ENCODE measurements at regions not wholly inside any gene's neighbourhood (a gene's known extent, or its start where the extent isn't known, plus 50 kb on each side); places are given as distances from the start of the nearest gene placed in this dataset.

GRCh38 chr16:52235186-52235585 lies 311.8 kb downstream of the TOX3 start:
- H3K4me3 Mint-ChIP-seq = no peak overlapping the region

DNA sequence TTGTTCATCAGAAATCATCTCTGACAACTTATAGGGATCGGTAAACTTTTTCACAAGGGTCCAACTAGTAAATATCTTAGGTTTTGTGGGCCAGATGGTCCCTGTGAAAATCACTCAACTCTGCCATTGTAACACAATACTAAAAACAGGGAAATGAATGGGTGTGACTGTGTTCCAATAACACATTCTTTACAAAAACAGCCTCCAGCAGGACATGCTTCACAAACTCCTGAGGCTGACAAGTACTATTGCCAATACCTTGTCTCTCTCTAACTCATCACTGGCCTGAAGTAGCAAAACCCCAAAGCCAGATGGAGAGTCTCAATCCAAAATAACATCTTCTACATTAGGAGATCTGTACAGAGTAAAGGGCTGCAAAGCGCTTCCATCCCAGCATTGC lies 312.3 kb downstream of the TOX3 start:
- Mint-ChIP-seq H3K27me3 (no peaks in the 10 kb centered on the region), H3K9me3 (peaks cover 10% of the 10 kb centered on the region), H3K27ac (no peak overlapping the region), H3K4me3 (no peak overlapping the region), H3K4me1 (ENCODE audit: low read depth) (no peaks in the 10 kb centered on the region), H3K36me3 (ENCODE audit: low read depth) (no peaks in the 10 kb centered on the region)
- intact Hi-C loops (cut with micrococcal nuclease) = no loop called here

More at GRCh38 chr16:52235186-52235585, 311.8 kb downstream of the TOX3 start:
- Mint-ChIP-seq H3K9me3 (peaks cover 10% of the 10 kb centered on the region), H3K36me3 (ENCODE audit: low read depth) (no peaks in the 10 kb centered on the region), H3K27me3 (no peaks in the 10 kb centered on the region), H3K4me1 (ENCODE audit: low read depth) (no peaks in the 10 kb centered on the region), H3K27ac (no peak overlapping the region)
- intact Hi-C loops (cut with micrococcal nuclease) = no loop called here

GRCh38 chr16:52229471-52229870 lies 317.5 kb downstream of the TOX3 start:
- no peaks in the 10 kb centered on the region for H3K27me3 Mint-ChIP-seq
- no peak overlapping the region for H3K27ac Mint-ChIP-seq
- no peaks in the 10 kb centered on the region for H3K9me3 Mint-ChIP-seq
- H3K36me3 Mint-ChIP-seq (ENCODE audit: low read depth) = no peaks in the 10 kb centered on the region
- intact Hi-C loops (cut with micrococcal nuclease) = no loop called here
- H3K4me1 Mint-ChIP-seq (ENCODE audit: low read depth) = no peaks in the 10 kb centered on the region
- no peak overlapping the region for H3K4me3 Mint-ChIP-seq

GRCh38 chr16:52227851-52228250 lies 319.1 kb downstream of the TOX3 start:
- no peaks in the 10 kb centered on the region for H3K36me3 Mint-ChIP-seq (ENCODE audit: low read depth)
- H3K27me3 Mint-ChIP-seq = no peaks in the 10 kb centered on the region

GRCh38 chr16:52212841-52213240 lies 334.1 kb downstream of the TOX3 start:
- H3K27ac Mint-ChIP-seq = no peak overlapping the region
- H3K4me3 Mint-ChIP-seq = no peak overlapping the region
- H3K4me1 Mint-ChIP-seq (ENCODE audit: low read depth) = no peaks in the 10 kb centered on the region
- peaks cover 15% of the 10 kb centered on the region for H3K9me3 Mint-ChIP-seq
- no peaks in the 10 kb centered on the region for H3K36me3 Mint-ChIP-seq (ENCODE audit: low read depth)
- H3K27me3 Mint-ChIP-seq = no peaks in the 10 kb centered on the region
- intact Hi-C loops (cut with micrococcal nuclease) = no loop called here

More at GRCh38 chr16:52227851-52228250, 319.1 kb downstream of the TOX3 start:
- Mint-ChIP-seq H3K27ac (no peak overlapping the region), H3K4me1 (ENCODE audit: low read depth) (no peaks in the 10 kb centered on the region), H3K4me3 (no peak overlapping the region), H3K9me3 (no peaks in the 10 kb centered on the region)
- intact Hi-C loops (cut with micrococcal nuclease) = no loop called here

DNA sequence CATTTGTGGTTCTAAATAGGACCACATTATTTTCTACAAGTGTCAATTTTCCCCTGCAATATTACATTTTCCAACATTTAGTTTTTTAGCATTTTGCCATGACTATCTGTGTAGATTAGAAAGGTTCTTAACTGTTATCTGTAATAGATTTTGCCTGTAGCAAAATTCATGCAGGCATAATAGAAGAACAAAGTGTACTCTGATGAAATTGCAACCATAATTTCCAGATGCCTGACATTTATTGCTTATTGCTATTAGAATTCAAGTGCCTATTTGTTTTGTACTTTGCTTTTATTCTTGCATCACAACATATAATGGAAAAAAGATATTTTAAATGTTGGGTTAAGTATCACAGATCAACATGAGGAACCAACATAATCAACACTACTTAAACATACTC lies 337.7 kb downstream of the TOX3 start:
- peaks cover 14% of the 10 kb centered on the region for H3K9me3 Mint-ChIP-seq
- no peaks in the 10 kb centered on the region for H3K27me3 Mint-ChIP-seq
- intact Hi-C loops (cut with micrococcal nuclease) = no loop called here
- H3K4me1 Mint-ChIP-seq (ENCODE audit: low read depth) = no peaks in the 10 kb centered on the region
- no peaks in the 10 kb centered on the region for H3K36me3 Mint-ChIP-seq (ENCODE audit: low read depth)
- H3K27ac Mint-ChIP-seq = no peak overlapping the region
- no peak overlapping the region for H3K4me3 Mint-ChIP-seq

- Mint-ChIP-seq H3K36me3 (ENCODE audit: low read depth) (no peaks in the 10 kb centered on the region), H3K27me3 (no peaks in the 10 kb centered on the region), H3K4me1 (ENCODE audit: low read depth) (no peaks in the 10 kb centered on the region), H3K9me3 (peaks cover 14% of the 10 kb centered on the region), H3K4me3 (no peak overlapping the region), H3K27ac (no peak overlapping the region)
- intact Hi-C loops (cut with micrococcal nuclease) = no loop called here
Observed at GRCh38 chr16:52203096-52203495, 343.8 kb downstream of the TOX3 start.

DNA sequence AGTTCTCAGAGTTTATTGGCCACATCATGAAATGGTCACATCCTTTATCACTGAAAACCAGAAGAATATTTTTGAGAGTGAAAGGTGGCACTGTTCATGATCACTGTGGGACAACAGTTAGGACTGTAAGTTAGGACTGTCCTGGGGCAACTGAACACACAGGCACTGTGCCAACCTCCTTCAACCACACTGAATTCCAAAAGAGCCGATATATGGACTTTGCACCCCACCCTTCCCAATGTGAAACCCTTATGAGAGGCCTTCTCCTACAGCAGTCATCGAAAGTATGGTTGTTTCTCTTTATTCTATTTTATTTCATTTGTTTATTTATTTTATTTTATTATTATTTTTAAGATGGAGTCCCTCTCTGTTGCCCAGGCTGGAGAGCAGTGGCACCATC lies 353.5 kb downstream of the TOX3 start:
- no peak overlapping the region for H3K4me3 Mint-ChIP-seq
- intact Hi-C loops (cut with micrococcal nuclease) = loop anchor here (5.0 kb wide), 1 partner anchor 669 kb away; no protein-coding TSS in a partner anchor
- H3K36me3 Mint-ChIP-seq (ENCODE audit: low read depth) = no peaks in the 10 kb centered on the region

GRCh38 chr16:52191531-52192134 lies 355.3 kb downstream of the TOX3 start:
- H3K27me3 Mint-ChIP-seq = no peaks in the 10 kb centered on the region
- intact Hi-C loops (cut with micrococcal nuclease) = loop anchor here (1.0 to 5.0 kb wide), 3 partner anchors 671 to 831 kb away; no protein-coding TSS in a partner anchor
- H3K9me3 Mint-ChIP-seq = no peaks in the 10 kb centered on the region
- H3K4me1 Mint-ChIP-seq (ENCODE audit: low read depth) = no peaks in the 10 kb centered on the region
- no peaks in the 10 kb centered on the region for H3K36me3 Mint-ChIP-seq (ENCODE audit: low read depth)
- no peak overlapping the region for H3K4me3 Mint-ChIP-seq
- H3K27ac Mint-ChIP-seq = no peak overlapping the region

More for the DNA sequence above, 353.5 kb downstream of the TOX3 start:
- Mint-ChIP-seq H3K27ac (no peak overlapping the region), H3K4me1 (ENCODE audit: low read depth) (no peaks in the 10 kb centered on the region), H3K9me3 (no peaks in the 10 kb centered on the region), H3K27me3 (no peaks in the 10 kb centered on the region)

GRCh38 chr16:52184336-52184735 lies 362.6 kb downstream of the TOX3 start:
- intact Hi-C loops (cut with micrococcal nuclease) = no loop called here
- H3K36me3 Mint-ChIP-seq (ENCODE audit: low read depth) = no peaks in the 10 kb centered on the region
- no peaks in the 10 kb centered on the region for H3K4me1 Mint-ChIP-seq (ENCODE audit: low read depth)
- H3K9me3 Mint-ChIP-seq = no peaks in the 10 kb centered on the region
- no peak overlapping the region for H3K4me3 Mint-ChIP-seq
- H3K27ac Mint-ChIP-seq = no peak overlapping the region
- H3K27me3 Mint-ChIP-seq = no peaks in the 10 kb centered on the region

GRCh38 chr16:52182840-52183239 lies 364.1 kb downstream of the TOX3 start:
- Mint-ChIP-seq H3K4me1 (ENCODE audit: low read depth) (no peaks in the 10 kb centered on the region), H3K36me3 (ENCODE audit: low read depth) (no peaks in the 10 kb centered on the region), H3K4me3 (no peak overlapping the region), H3K27me3 (no peaks in the 10 kb centered on the region), H3K9me3 (no peaks in the 10 kb centered on the region), H3K27ac (no peak overlapping the region)
- intact Hi-C loops (cut with micrococcal nuclease) = no loop called here

- intact Hi-C loops (cut with micrococcal nuclease) = no loop called here
- Mint-ChIP-seq H3K27ac (no peak overlapping the region), H3K36me3 (ENCODE audit: low read depth) (no peaks in the 10 kb centered on the region), H3K27me3 (no peaks in the 10 kb centered on the region), H3K4me1 (ENCODE audit: low read depth) (no peaks in the 10 kb centered on the region), H3K9me3 (no peaks in the 10 kb centered on the region), H3K4me3 (no peak overlapping the region)
Observed at GRCh38 chr16:52174168-52174567, 372.8 kb downstream of the TOX3 start.

DNA sequence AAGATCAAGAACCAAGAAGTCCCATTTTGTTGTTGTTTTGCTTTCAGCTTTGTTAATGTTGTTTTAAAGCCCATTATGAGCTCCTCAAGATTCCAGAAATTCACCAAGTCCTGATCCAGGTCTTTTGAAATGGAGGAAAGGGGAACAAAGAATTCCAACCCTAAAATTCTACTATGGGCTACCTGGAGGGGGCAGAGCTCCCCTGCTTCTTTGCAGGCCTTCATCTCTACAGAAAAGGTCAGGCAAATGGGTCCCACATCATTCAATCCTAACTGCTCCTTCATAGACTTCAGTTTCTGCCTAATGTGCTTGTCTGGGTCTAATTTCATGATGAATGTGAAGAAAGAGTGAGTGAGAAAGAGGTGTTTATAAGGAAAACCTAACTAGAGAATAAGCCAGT lies 375.5 kb downstream of the TOX3 start:
- Mint-ChIP-seq H3K4me3 (no peak overlapping the region), H3K27ac (no peak overlapping the region), H3K36me3 (ENCODE audit: low read depth) (no peaks in the 10 kb centered on the region), H3K4me1 (ENCODE audit: low read depth) (no peaks in the 10 kb centered on the region), H3K27me3 (no peaks in the 10 kb centered on the region), H3K9me3 (no peaks in the 10 kb centered on the region)
- intact Hi-C loops (cut with micrococcal nuclease) = no loop called here

DNA sequence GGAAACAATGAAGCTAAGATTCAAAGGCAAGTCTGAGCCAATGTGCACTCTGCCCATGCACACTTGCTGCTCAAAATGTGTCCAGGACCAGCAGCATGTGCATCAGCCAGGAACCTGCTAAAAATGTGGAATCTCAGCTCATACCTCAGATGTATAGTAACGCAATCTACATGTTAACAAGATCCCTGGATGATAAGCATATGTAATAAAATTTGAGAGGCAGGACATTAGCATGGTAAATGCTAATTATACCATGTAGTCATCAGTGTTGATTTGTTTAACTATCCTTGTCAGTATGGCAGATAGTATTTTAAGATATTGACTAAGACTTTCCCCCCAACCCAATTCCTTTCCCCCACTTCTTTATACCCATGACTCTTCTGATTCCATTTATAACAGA lies 379.6 kb downstream of the TOX3 start:
- no peaks in the 10 kb centered on the region for H3K27me3 Mint-ChIP-seq
- H3K9me3 Mint-ChIP-seq = no peaks in the 10 kb centered on the region
- intact Hi-C loops (cut with micrococcal nuclease) = no loop called here
- H3K27ac Mint-ChIP-seq = no peak overlapping the region
- H3K4me1 Mint-ChIP-seq (ENCODE audit: low read depth) = no peaks in the 10 kb centered on the region
- H3K4me3 Mint-ChIP-seq = no peak overlapping the region
- H3K36me3 Mint-ChIP-seq (ENCODE audit: low read depth) = no peaks in the 10 kb centered on the region

DNA sequence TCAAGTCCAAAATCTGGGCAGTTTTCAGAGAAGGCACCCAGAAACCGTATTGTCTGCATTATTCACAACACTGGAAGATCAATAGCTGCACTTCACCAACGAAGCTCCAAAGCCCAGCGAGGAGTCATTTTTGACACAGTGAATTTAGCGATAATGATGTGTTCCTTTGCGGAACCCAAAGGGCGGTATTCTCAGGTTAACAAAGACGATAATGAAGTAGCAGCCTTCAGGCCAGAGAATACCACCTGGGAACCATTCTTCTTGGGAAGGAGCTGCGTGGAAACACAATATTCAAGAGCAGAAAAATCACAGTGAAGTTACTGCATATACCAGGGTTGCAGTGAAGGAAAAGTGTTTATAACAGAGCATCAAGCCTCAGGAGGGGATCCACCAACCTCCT lies 381.0 kb downstream of the TOX3 start:
- H3K36me3 Mint-ChIP-seq (ENCODE audit: low read depth) = no peaks in the 10 kb centered on the region
- H3K4me1 Mint-ChIP-seq (ENCODE audit: low read depth) = no peaks in the 10 kb centered on the region
- no peak overlapping the region for H3K27ac Mint-ChIP-seq
- intact Hi-C loops (cut with micrococcal nuclease) = no loop called here
- no peak overlapping the region for H3K4me3 Mint-ChIP-seq
- no peaks in the 10 kb centered on the region for H3K27me3 Mint-ChIP-seq
- H3K9me3 Mint-ChIP-seq = peaks cover under 1% of the 10 kb centered on the region
